HCT116 (cell line): ENCODE measurements at regions not wholly inside any gene's neighbourhood (a gene's known extent, or its start where the extent isn't known, plus 50 kb on each side); places are given as distances from the start of the nearest gene placed in this dataset.

Source experiments
- ATAC-seq: fragments of 200-7000 bp; cut with Tn5 transposase; 2 replicates; pipeline ENCODE4 v1.9.1; 2020; ENCODE audit warnings: mild to moderate bottlenecking, moderate library complexity
- BruUV-seq: library from RNA; stranded (reverse); fragments of 400-500 nt; replicated peaks from 2 replicates; lab custom pipeline; 2021; lab: Mats Ljungman, UMichigan
- CTCF ChIA-PET: fragments of 300-600 bp; sonication (Branson Sonifier 250); formaldehyde crosslinking; loops from one replicate; lab custom pipeline; 2021; ENCODE audit warnings: antibody characterized with exemption; lab: Charles Lee
- POLR2A ChIA-PET: fragments of 300-600, 350-600 bp; sonication (Branson Sonifier 250); formaldehyde crosslinking; loops from one replicate; lab custom pipeline; 2021; ENCODE audit warnings: antibody characterized with exemption; lab: Charles Lee
- RAD21 ChIA-PET, 2 experiments: fragments of 300-600 bp; sonication (Branson Sonifier 250); formaldehyde crosslinking; loops; one replicate each; lab custom pipeline; 2023; ENCODE audit warnings: low total read pairs in 2 of 2; ENCODE audit not compliant: uncharacterized antibody in 2 of 2, unreplicated experiment in 2 of 2, low non-redundant PET in 1 of 2; lab: Charles Lee
- DNase-seq: peaks from one replicate; pipeline ENCODE4 v3.0.0-alpha.2; 2010; ENCODE audit warnings: low read depth, low spot score
- H2AFZ ChIP-seq: fragments of 200-600 bp; shearing (Covaris generic), sonication (generic); 2 replicates; pipeline ENCODE4 v1.6.1; 2017; ENCODE audit warnings: low read depth, mixed run types, mixed read lengths, antibody characterized with exemption, low read length; ENCODE audit not compliant: poor library complexity, severe bottlenecking
- H3K27ac ChIP-seq: 2 replicates; pipeline ENCODE4 v1.5.1; 2012; ENCODE audit warnings: low read depth, low read length
- H3K27me3 ChIP-seq: fragments of 200-600 bp; sonication (generic); 2 replicates; pipeline ENCODE4 v1.6.1; 2016; ENCODE audit warnings: mixed run types, low read length, mixed read lengths; ENCODE audit not compliant: insufficient read depth
- H3K36me3 ChIP-seq, 2 experiments: fragments of 200-500 bp in 1 of 2; fragments of 200-600 bp in 1 of 2; sonication (Bioruptor generic) in 1 of 2; sonication (generic) in 1 of 2; 2 replicates each; pipeline versions ENCODE4 v1.5.1 to v1.6.1; 2014 to 2016; ENCODE audit warnings: low read length in 2 of 2, inconsistent platforms in 1 of 2, mixed read lengths in 1 of 2, mixed run types in 1 of 2; ENCODE audit not compliant: insufficient read depth in 2 of 2, control insufficient read depth in 1 of 2
- H3K4me1 ChIP-seq, 2 experiments: fragments of 200-600 bp in 1 of 2; sonication (generic) in 1 of 2; 2 replicates each; pipeline versions ENCODE4 v1.5.1 to v1.6.1; 2012 to 2017; ENCODE audit warnings: low read length in 2 of 2, inconsistent platforms in 1 of 2, mild to moderate bottlenecking in 1 of 2, mixed read lengths in 1 of 2, mixed run types in 1 of 2, moderate library complexity in 1 of 2; ENCODE audit not compliant: insufficient read depth in 2 of 2, control insufficient read depth in 1 of 2
- H3K4me2 ChIP-seq: fragments of 200-600 bp; sonication (generic); 2 replicates; pipeline ENCODE4 v1.6.1; 2017; ENCODE audit warnings: mixed run types, low read length, mixed read lengths
- H3K4me3 ChIP-seq, 2 experiments: fragments of 200-600 bp in 1 of 2; sonication (generic) in 1 of 2; replicated peaks in 1 of 2; 2 replicates each; pipeline ENCODE4 v1.5.1; 2011 to 2016; ENCODE audit warnings: low read length in 2 of 2, control low read depth in 1 of 2, low read depth in 1 of 2, mild to moderate bottlenecking in 1 of 2, mixed read lengths in 1 of 2, mixed run types in 1 of 2
- H3K79me2 ChIP-seq: fragments of 200-600 bp; sonication (generic); 2 replicates; pipeline ENCODE4 v1.6.1; 2017; ENCODE audit warnings: mild to moderate bottlenecking, mixed run types, low read length, moderate library complexity, mixed read lengths; ENCODE audit not compliant: insufficient read depth
- H3K9ac ChIP-seq: fragments of 200-600 bp; sonication (generic); 2 replicates; pipeline ENCODE4 v1.6.1; 2016; ENCODE audit warnings: low read length, mixed read lengths
- H3K9me2 ChIP-seq: fragments of 200-600 bp; sonication (generic), shearing (Covaris generic); 2 replicates; pipeline ENCODE4 v1.6.1; 2017; ENCODE audit warnings: mixed run types, mild to moderate bottlenecking, moderate library complexity; ENCODE audit not compliant: insufficient read depth
- H3K9me3 ChIP-seq, 2 experiments: fragments of 200-500 bp in 1 of 2; fragments of 200-600 bp in 1 of 2; sonication (Bioruptor generic) in 1 of 2; sonication (generic) in 1 of 2; 2 replicates each; pipeline ENCODE4 v1.6.1; 2014 to 2017; ENCODE audit warnings: low read length in 2 of 2, mixed read lengths in 2 of 2, inconsistent platforms in 1 of 2, low read depth in 1 of 2, mild to moderate bottlenecking in 1 of 2, mixed run types in 1 of 2, moderate library complexity in 1 of 2; ENCODE audit not compliant: control insufficient read depth in 1 of 2, insufficient read depth in 1 of 2
- H4K20me1 ChIP-seq: fragments of 200-600 bp; sonication (generic), shearing (Covaris generic); 2 replicates; pipeline ENCODE4 v1.6.1; 2017; ENCODE audit warnings: mixed run types, mild to moderate bottlenecking, moderate library complexity; ENCODE audit not compliant: insufficient read depth
- ATF3 ChIP-seq: IDR thresholded peaks from 2 replicates; pipeline ENCODE4 v1.6.1; 2012
- CEBPB ChIP-seq: IDR thresholded peaks from 2 replicates; pipeline ENCODE4 v1.6.1; 2012; ENCODE audit warnings: low read depth
- ELF1 ChIP-seq: IDR thresholded peaks from 2 replicates; pipeline ENCODE4 v1.6.1; 2012; ENCODE audit warnings: low read depth, borderline replicate concordance
- EZH2 ChIP-seq: fragments of 200-600 bp; sonication (generic); IDR thresholded peaks from 2 replicates; pipeline ENCODE4 v1.6.1; 2017; ENCODE audit warnings: antibody characterized with exemption, mixed run types
- FOSL1 ChIP-seq: IDR thresholded peaks from 2 replicates; pipeline ENCODE4 v1.6.1; 2012; ENCODE audit warnings: low read depth
- JUND ChIP-seq: IDR thresholded peaks from 2 replicates; pipeline ENCODE4 v1.6.1; 2012
- MAX ChIP-seq: IDR thresholded peaks from 2 replicates; pipeline ENCODE4 v1.6.1; 2012
- POLR2A ChIP-seq: IDR thresholded peaks from 2 replicates; pipeline ENCODE4 v1.7.0; 2011; ENCODE audit warnings: borderline replicate concordance; ENCODE audit not compliant: insufficient read depth, insufficient read length; ENCODE audit errors: extremely low read depth
- REST ChIP-seq: IDR thresholded peaks from 2 replicates; pipeline ENCODE4 v1.6.1; 2012; ENCODE audit warnings: low read depth
- SRF ChIP-seq: IDR thresholded peaks from 2 replicates; pipeline ENCODE4 v1.6.1; 2012; ENCODE audit warnings: low read depth
- TCF7L2 ChIP-seq: IDR thresholded peaks from 2 replicates; pipeline ENCODE4 v1.7.0; 2011; ENCODE audit warnings: borderline replicate concordance, inconsistent platforms; ENCODE audit not compliant: insufficient read depth, insufficient read length; ENCODE audit errors: extremely low read depth
- YY1 ChIP-seq: IDR thresholded peaks from 2 replicates; pipeline ENCODE4 v1.6.1; 2011; ENCODE audit warnings: low read length, low read depth, moderate library complexity, mild to moderate bottlenecking; ENCODE audit not compliant: insufficient replicate concordance; ENCODE audit errors: extremely low read depth
- ZBTB33 ChIP-seq: IDR thresholded peaks from 2 replicates; pipeline ENCODE4 v1.6.1; 2011; ENCODE audit warnings: mild to moderate bottlenecking, low read length, moderate library complexity; ENCODE audit not compliant: insufficient replicate concordance; ENCODE audit errors: extremely low read depth
- ZNF274 ChIP-seq: fragments of 200-500 bp; sonication (Bioruptor generic); IDR thresholded peaks from 2 replicates; pipeline ENCODE4 v1.6.1; 2014; ENCODE audit warnings: mild to moderate bottlenecking, low read depth, low read length, inconsistent platforms
- intact Hi-C: fragments of 100-400 bp; cut with micrococcal nuclease; formaldehyde crosslinking; loops from 2 replicates; pipeline ENCODE4 v1.10.0; 2022

- no peaks in the 10 kb centered on the region for H4K20me1 ChIP-seq
- POLR2A ChIA-PET, result no interaction called here
Measured at GRCh38 chr10:123434435-123435039, 231.6 kb upstream of the GPR26 start.

GRCh38 chr10:123442901-123443300, 223.3 kb upstream of the GPR26 start:
- no peak overlapping the region for H2AFZ ChIP-seq
- no peaks in the 10 kb centered on the region for H3K9me2 ChIP-seq
- intact Hi-C loops, result no loop called here
- no peak for DNase-seq
- no peaks in the 10 kb centered on the region for H3K9me3 ChIP-seq
- no TSS peak for BruUV-seq
- POLR2A ChIA-PET, result no interaction called here
- H3K79me2 ChIP-seq, result no peaks in the 10 kb centered on the region
- H3K27me3 ChIP-seq, result no peaks in the 10 kb centered on the region
- RAD21 ChIA-PET, result no interaction called here
- TF ChIP-seq YY1, result no peak
- TF ChIP-seq CEBPB, result no peak
- no peak for TF ChIP-seq MAX
- TF ChIP-seq REST, result no peak
- no peak for TF ChIP-seq ZNF274
- TF ChIP-seq ATF3, result no peak
- TF ChIP-seq EZH2, result no peak
- no peak for TF ChIP-seq ZBTB33
- no peak for TF ChIP-seq TCF7L2
- no peaks in the 10 kb centered on the region for H3K36me3 ChIP-seq
- no peaks in the 10 kb centered on the region for H4K20me1 ChIP-seq
- CTCF ChIA-PET, result no interaction called here
- H3K4me3 ChIP-seq, result no peak overlapping the region
- no peak for ATAC-seq
- no peak overlapping the region for H3K4me2 ChIP-seq
- H3K4me1 ChIP-seq, result no peaks in the 10 kb centered on the region
- H3K27ac ChIP-seq, result no peak overlapping the region
- no peak overlapping the region for H3K9ac ChIP-seq

More at GRCh38 chr10:123434435-123435039, 231.6 kb upstream of the GPR26 start:
- Histone ChIP-seq H2AFZ (no peak overlapping the region), H3K4me2 (no peak overlapping the region), H3K79me2 (no peaks in the 10 kb centered on the region), H3K27me3 (no peaks in the 10 kb centered on the region), H3K27ac (no peak overlapping the region), H3K4me3 (no peak overlapping the region), H3K9me2 (no peaks in the 10 kb centered on the region), H3K9ac (no peak overlapping the region), H3K9me3 (no peaks in the 10 kb centered on the region), H3K36me3 (no peaks in the 10 kb centered on the region), H3K4me1 (no peaks in the 10 kb centered on the region)
- TF ChIP-seq SRF (no peak), FOSL1 (no peak), POLR2A (no peak), ELF1 (no peak), CEBPB (no peak), JUND (no peak), TCF7L2 (no peak)
- CTCF ChIA-PET, result no interaction called here
- intact Hi-C loops, result no loop called here
- RAD21 ChIA-PET, result no interaction called here
- ATAC-seq (no peak), DNase-seq (no peak)
- BruUV-seq, result no TSS peak
